Colon (tissue), 2 donors: ENCODE measurements at regions not wholly inside any gene's neighbourhood (a gene's known extent, or its start where the extent isn't known, plus 50 kb on each side); places are given as distances from the start of the nearest gene placed in this dataset.
A peak's percentile ranks its signal among the peaks of the same experiment; 100 is the strongest.
"Not testable (repeated sequence)": the region's sequence is repeated elsewhere in the genome, so short reads cannot be mapped to it uniquely, and the experiment has no call there.

Experiments
- FAIRE-seq: peaks from 2 replicates; lab custom pipeline; 2012; peaks lifted over from hg19 to GRCh38; lab: Jason Lieb, UNC
- donor health status: control.
- donor health status: control.

DNA sequence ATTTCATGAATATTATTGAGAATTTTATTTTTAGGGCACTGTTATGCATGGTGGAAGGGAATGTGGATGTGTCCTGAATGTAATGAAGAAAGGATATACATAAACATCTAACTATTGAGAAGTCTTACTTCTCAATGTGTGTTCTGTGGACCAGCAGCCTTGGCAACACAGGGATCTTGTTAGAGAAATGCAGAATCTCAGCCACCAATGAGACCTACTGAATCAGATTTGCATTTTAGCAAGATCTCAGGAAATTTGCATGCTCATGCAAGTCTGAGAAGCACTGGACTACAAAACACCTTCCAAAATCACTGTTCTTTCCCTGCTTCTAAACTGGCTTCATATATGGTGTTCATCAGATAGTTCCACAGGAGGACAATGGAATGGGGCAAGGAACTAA is 139.7 kb upstream of the WDFY3 start:
- FAIRE-seq = no peak

DNA sequence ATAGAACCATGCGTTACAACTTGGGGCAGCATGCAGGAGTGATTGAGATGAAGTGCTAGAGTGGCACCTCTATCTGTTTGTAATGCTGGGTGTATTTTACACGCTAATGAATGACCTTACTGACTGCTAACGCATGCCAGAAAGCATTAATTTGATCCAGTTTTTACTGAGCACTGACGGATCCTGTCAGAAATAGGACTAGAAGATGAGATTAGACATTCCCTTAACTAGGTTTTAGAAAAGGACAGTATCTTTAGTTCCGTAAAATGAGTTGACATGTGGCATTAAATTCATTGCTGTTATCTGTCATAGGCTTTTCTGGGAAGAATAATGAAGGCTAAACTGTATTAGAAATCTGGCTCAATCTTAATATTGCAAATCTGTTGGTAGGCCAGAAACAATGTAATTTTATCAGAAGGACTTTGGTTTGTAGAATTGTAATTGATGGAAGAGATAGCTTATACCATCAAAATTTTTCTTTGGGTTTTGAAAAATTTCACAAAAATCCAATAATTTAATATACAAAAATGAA is 140.4 kb upstream of the WDFY3 start:
- no peak for FAIRE-seq

DNA sequence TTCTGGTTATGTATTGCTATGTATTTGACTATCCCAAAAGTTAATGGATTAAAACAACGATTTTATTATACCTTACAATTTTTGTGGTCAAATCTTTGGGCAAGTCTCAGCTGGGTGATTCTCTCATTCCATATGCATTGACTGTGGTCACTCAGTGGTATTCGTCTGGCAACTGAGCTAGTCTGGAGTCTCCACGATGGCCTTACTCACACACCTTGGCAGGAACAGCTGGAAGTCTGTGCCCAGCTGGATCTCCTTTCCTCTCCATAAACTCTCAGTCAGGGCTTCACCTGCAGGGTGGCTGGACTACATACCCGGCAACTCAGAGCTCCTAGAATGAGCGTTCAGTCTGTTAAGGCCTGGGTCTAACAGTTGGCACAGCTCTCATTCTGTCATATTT is 141.1 kb upstream of the WDFY3 start:
- FAIRE-seq = no peak

DNA sequence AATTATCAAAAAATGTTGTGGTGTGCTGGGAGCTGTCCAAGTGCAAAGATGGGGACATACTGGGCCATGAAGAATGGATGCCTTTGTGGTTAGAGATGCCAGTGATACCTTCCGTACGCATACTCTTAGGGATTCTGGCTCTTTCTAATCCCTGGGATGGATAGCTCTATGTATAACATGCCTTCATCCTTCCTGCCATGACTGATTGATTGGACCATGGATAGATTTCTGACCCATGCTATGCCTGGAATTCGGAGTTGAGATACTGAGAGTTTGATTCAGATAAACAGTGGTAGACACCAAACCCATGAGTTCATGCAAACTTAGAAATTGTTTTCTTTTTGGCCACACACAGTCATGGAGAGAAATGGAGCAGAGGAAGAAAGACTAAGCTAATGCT is 147.2 kb upstream of the WDFY3 start:
- no peak for FAIRE-seq

DNA sequence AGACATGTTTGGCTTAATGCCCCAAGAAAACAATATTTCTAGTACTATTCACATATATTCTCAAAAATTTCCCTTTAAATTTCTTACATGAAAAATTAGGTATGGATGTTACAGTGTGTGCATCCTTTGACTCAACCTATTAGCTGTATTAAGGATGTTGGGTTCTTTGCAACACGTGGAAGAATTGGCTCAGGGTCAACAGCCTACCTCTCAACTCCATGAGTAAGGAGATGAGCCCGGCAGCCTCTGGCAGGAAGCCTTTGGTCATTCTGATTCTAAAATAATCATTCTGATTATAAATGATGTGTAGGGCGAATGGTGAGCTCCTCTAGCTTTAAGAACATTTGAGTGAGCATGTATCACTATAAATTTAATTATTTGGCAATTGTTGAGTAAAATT is 148.0 kb upstream of the WDFY3 start:
- no peak for FAIRE-seq

DNA sequence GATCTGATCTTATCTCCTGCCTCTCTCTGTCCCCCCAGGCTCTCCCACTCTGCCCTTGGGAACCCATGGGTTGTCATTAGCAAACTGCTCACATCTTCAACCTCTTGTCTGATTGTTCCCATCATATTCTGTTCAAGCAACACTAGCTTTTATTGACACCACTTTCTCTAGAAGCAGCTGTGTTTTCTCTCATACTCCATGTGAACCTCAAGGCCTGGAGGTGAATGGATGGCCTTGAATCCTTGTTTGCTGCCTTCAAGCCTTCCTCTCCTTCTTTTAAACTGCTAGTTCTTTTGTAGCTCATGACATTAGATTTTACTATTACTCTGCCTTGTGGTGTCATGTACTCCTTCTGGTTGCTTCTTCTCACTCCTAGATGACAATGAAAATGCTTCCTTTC is 149.5 kb upstream of the WDFY3 start:
- no peak for FAIRE-seq

DNA sequence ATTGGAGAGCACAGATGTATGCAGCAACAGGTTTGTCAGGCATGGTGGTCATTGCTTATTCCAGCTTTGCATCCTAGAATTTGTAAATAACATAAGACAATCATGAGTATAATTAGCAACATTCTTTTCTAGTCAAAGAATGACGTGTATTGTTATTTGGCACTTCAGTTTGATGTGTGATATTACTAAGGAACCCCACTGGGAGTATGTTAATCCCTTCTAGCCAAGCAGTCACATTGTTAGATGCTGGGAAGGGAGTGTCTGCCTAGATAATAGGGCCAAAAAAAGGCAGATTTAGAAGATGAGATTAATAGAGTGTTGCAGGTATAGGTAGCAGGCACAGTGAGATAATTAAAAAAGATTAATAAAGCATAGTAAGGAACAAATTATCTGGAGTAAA is 159.2 kb upstream of the WDFY3 start:
- FAIRE-seq = no peak

DNA sequence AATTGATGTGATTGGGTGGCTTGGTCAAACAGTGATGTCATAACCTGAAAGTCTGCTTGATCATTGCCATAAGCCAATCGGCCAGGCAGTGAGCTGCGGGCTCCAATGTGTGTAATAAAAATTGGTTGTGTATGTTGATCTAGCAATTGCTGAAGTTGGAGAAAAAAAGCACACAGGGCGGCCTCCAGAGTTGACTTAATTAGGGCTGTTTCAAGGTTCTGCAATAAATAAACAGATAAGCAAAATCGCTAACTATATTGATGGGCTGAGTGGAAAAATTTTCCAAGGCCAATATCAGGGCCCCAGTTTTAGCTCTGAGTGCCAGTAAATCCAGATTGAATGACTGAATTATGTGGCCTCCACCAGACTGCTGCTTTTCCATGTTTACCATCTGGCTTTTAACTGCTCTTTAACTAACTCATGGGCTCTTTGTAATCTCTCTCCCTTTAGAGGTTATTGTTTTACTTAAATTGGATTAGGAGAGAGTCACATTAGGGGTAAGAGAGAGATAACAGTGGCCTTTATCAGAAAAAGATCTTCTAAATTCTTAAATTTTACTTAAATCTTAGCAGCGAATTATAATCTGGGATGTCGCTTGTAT is 160.6 kb upstream of the WDFY3 start:
- FAIRE-seq = no peak

DNA sequence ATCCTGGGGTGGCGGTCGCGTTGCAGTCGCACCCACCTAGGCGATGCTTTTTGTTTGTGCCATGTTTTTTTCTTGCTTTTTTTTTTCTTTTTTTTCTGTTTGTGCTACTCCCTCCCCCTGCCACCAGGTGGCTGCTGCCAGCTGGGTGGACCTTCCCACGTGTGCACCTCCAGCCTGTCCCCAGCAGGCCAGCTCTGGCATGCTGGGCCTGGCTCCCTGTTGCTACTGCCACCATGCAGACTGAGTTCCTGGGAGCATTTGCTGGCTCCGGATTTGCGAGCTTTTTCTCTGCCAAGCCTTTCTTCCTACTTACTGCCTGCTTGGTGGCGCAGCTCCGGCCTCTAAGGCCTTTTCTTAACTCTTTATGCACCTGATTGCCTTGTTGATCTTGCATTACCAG is 161.2 kb upstream of the WDFY3 start:
- no peak for FAIRE-seq

DNA sequence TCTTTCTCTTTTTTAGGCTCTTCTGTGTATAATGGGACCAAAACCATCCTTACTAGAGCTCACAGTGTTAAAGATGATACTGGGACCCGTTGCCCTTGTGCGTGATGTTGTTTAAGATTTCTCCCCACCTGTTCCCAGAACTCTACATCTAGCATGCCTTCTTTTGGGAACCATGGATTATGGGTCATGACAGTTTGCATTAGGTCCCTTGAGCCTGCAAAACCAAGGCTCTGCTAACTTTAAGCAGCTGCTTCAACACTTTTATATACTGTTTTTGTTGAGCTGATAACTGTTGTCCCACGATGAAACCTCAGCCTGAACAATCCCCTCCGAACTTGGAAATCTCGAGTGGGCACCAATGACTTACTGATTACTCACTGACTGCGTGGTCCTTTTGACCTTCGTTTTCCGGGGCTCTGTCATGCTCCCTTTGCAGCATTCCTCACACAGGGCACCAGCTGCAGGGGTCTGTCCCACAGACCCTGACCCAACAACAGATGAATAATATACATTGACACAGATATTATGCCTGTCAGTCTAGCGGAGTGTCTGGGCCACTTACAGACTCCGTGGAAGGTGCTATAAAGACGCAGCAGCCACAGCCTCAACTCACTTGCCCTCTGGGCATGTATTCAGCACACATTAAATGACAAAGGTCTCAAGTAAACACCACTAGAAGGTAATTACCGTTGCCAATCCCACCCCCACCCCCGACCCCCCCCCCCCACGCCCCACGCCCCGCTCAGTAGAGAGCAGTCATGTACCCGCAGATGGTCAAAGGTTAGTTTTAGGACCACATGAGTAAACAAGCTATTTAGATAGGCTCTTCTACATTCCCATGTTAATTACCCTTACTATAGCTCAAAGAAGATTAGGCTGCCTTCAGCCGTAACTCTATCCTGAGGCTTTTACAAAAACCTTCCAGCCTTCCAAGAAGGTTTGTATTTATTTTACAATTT is 162.0 kb upstream of the WDFY3 start:
- no peak for FAIRE-seq

DNA sequence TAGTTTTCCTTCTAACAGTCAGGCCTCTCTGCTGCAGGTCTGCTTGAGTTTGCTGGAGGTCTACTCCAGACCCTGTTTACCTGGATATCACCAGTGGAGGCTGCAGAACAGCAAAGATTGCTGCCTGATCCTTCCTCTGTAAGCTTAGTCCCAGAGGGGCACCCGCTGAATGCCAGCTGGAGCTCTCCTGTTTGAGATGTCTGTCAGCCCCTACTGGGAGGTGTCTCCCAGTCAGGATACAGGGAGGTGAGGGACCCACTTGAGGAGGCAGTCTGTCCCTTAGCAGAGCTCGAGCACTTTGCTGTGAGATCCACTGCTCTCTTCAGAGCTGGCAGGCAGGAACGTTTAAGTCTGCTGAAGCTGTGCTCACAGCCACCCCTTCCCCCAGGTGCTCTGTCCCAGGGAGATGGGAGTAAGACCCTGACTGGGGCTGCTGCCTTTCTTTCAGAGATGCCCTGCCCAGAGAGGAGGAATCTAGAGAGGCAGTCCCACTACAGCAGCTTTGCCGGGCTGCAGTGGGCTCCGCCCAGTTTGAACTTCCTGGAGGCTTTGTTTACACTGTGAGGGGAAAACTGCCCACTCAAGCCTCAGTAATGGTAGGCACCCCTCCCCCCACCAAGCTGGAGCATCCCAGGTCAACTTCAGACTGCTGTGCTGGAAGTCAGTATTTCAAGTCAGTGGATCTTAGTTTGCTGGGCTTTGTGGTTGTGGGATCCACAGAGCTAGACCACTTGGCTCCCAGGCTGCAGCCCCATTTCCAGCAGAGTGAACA is 163.1 kb upstream of the WDFY3 start:
- not testable (repeated sequence) for FAIRE-seq

DNA sequence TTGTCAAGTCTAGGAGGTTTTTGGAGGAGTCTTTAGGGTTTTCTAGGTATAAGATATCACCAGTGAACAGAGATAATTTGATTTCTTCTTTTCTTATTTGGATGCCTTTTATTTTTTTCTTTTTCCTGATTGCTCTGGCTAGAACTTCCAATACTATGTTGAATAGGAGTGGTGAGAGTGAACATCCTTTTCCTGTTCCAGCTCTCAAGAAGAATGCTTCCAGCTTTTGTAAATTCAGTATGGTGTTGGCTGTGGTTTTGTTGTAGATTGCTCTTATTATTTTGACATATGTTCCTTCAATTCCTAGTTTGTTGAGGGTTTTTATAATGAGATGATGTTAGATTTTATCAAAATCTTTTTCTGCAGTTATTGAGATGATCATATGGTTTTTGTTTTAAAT is 165.6 kb upstream of the WDFY3 start:
- FAIRE-seq = no peak

DNA sequence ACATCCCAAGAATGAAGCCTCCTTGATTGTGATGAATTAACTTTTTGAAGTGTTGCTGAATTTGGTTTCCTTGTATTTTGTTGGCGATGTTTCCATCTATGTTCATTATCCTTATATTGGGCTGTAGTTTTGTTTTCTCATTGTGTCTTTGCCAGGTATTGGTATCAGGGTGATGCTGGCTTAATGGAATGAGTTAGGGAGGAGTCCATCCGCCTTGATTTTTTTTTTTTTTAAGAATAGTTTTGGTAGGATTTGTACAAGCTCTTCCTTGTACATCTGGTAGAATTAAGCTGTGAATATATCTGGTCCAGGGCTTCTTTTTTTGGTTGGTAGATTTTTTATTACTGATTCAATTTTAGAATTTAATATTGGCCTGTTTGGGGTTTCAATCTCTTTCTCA is 166.1 kb upstream of the WDFY3 start:
- no peak for FAIRE-seq

DNA sequence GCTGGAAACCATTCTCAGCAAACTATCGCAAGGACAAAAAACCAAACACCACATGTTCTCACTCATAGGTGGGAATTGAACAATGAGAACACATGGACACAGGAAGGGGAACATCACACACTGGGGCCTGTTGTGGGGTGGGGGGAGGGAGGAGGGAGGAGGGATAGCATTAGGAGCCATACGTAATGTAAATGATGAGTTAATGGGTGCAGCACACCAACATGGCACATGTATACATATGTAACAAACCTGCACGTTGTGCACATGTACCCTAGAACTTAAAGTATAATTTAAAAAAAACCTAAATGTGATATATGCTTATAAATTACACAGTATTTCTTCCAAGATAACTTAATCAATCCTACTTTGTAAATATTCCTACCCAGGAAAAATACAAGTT is 173.3 kb upstream of the WDFY3 start:
- not testable (repeated sequence) for FAIRE-seq

DNA sequence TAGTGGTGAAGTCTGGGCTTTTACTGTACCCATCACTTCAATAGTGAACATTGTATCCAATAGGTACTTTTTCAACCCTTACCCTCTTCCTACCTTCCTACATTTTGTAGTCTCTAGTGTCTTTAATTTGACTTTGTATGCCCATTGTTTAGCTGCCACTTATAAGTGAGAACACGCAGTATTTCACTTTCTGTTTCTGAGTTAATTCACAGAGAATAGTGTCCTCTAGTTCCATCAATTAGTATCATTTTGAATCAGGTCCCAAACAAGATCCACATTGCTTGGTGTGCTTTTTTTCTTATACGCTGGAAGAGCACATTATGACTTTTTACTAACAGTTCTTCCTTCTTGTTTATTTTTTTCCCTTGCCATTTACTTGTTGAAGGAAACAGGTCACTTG is 176.0 kb upstream of the WDFY3 start:
- no peak for FAIRE-seq

DNA sequence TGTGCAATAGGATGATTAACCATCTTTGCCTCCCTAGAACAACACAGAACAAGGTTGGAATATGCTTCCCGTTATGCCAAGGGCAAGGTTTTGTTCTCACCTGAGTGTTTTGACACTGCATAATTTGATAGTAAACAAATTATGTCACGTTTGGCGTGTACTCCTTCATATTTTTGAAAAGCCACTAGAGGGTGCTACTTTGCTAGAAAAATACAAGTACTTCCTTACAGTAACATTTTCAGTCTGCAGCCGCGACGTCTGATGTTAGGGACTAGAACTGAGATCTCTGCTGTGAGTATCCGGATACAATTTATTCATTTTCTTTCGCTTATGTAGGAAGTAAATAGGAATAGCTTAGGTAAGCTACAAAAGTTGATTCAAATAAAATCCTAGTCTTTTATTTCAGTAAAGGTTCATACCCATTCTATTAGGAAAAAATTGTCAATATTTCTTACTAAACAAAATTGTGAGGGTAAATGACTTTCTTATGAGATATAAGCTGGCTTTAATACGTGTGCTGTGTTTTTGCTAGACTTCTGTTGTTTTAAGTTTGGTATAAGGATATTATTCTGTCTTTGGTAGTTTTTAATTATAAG is 181.1 kb upstream of the WDFY3 start:
- peak; percentile 89 for FAIRE-seq

DNA sequence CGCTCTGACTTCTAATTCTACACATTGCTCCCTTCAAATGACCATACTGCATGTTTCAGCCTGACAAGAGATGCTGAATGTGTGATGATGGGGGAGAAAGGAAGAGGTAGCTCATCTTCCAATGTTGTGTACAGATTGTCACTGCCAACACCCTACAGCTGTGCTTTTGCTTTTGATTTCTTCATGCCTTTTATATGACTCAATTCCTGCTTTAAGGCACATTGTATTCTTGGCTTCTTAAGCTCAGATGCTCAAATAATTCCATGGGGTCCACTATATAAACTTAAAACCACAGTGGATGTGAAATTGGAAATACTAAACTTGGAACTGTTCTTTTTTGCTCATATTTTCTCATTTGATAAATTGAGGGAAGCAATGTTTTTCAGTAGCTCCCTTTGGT is 183.2 kb upstream of the WDFY3 start:
- FAIRE-seq = no peak

DNA sequence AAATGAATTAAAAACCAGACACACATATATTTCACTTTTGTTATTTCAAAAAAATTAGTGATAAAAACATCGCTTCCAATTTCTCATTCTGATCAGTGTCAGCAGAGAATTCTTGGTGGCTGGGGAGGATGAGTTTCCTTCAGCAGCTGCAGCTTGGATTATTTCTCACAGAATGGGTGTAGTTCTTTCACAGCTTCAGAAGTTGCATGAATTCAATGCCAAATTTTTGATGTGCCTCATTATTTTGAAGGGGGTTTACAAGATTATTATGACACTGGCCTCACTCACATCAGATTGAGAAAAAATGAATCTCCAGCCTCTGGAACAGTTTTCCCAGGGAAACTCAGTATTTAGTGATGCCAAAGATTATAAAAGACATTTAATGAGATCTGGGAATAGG is 184.9 kb upstream of the WDFY3 start:
- FAIRE-seq = no peak

DNA sequence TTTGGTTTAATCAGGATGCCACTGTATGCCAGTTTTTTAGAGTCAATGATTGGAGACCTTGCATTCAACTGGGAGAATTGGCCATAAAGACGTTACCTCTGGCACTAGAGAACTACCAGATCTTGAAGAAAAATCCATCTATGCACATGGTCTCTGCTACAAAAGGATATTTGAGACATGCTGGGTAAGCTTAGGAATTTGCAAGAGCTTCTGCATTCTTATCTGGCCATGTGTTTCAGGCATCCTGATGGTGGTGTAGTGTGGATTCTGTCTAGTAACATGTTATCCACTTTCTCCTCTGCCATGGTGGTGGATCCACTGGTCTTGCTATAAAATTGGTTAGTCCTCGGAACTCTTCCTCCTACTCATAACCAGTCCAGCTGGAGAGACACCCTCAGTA is 185.3 kb upstream of the WDFY3 start:
- FAIRE-seq = no peak

DNA sequence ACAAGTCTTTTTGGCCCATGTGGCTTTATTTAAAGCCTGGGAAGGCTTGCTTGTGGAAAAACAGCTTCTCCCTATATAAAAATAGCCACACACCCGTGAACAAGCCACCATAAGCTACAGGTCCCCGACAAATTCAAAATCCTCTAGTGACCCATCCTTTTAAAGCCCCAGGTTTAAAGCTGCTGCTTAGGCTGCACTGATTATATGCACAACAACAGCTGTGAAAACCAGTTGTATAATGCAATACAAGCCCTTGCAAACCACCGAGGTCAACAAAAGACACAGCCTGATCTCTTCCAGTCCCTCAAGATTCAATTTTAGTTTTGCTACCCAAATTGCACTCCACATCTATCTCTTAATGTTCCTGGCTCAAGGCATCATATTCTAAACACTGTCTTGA is 186.0 kb upstream of the WDFY3 start:
- no peak for FAIRE-seq

DNA sequence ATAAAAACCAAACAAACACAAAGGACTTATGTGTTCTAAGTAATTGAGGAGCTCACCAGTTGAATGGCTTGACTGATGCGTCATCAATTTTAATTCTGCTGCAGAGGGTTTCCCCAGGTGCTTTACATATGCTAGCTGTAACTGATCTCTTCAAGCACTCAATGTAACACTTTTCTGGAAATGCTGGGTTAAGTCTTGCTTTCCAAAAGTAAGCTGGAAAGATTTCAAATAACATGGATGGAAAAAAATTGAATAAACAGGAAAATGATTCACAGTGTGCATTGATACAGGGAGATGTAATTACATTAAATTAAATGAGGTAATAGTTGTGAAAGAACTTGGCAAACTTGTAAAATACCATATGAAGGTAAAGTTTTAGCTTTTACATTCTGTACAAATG is 186.7 kb upstream of the WDFY3 start:
- FAIRE-seq = no peak

DNA sequence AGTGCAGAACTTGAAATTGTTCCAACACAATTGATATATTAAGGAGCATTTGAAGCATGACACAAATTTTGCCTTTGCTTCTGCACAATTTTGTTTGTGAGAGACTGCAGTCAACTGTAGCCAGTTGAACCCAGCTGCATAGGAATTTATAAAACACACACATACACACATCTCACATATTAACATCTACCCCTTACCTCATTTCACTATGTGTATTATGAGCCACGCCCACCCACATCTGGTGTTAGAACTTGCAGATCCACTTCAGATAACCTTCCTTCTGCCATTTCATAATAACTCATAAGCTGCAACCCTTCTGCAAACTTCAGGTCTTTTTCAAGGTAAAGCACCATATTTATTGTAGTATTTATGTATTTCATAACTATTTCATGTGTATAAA is 188.1 kb upstream of the WDFY3 start:
- FAIRE-seq = no peak
